Stimulated activated effector memory CD8-positive, alpha-beta T cell treated with anti-CD3 and anti-CD28 coated beads, Interleukin-12 subunit alpha, Interleukin-12 subunit beta, amount 100 ng/mL, for 72 hours (primary cell): ENCODE measurements at regions not wholly inside any gene's neighbourhood (a gene's known extent, or its start where the extent isn't known, plus 50 kb on each side); places are given as distances from the start of the nearest gene placed in this dataset.
"Not testable (repeated sequence)": the region's sequence is repeated elsewhere in the genome, so short reads cannot be mapped to it uniquely, and the experiment has no call there.

Experiments
- ATAC-seq: fragments of 150-1000 bp; cut with Tn5 transposase; 2 replicates; pipeline ENCODE4 v1.10.0; 2021
- DNase-seq, 2 donors: peaks; one replicate each; pipeline ENCODE4 v3.0.0; 2021 to 2022; ENCODE audit warnings: low spot score in 2 of 2
- H3K27ac Mint-ChIP-seq: one replicate; pipeline ENCODE4 v1.8.0; 2022; ENCODE audit warnings: mild to moderate bottlenecking, mixed read lengths
- H3K36me3 Mint-ChIP-seq: one replicate; pipeline ENCODE4 v1.8.0; 2022; ENCODE audit warnings: mild to moderate bottlenecking, mixed read lengths
- H3K4me1 Mint-ChIP-seq: one replicate; pipeline ENCODE4 v1.8.0; 2022; ENCODE audit warnings: mixed read lengths
- H3K4me3 Mint-ChIP-seq: one replicate; pipeline ENCODE4 v1.8.0; 2022; ENCODE audit warnings: mild to moderate bottlenecking, mixed read lengths
- H3K9me3 Mint-ChIP-seq: one replicate; pipeline ENCODE4 v1.8.0; 2022; ENCODE audit warnings: mixed read lengths

DNA sequence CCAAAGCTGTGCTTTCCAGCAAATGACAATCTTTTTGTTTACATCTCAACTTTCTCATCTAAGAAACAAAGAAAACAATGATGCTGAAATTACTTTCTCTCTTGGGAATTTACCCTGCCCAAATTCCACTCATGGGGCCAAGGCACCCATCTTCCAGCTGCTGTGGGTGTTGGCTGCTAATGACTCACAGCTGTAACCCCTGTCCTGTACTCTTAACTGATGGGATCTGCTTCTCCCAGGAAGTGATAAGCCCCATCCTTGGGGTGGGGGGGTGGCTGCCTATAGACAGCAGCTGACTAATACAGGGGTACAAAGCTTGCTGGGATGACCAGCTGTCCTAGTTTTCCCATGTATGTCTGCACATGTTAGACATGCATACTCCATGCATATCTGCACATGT lies 938.6 kb downstream of the C6orf118 start:
- no peaks in the 10 kb centered on the region for H3K36me3 Mint-ChIP-seq
- H3K27ac Mint-ChIP-seq: no peak overlapping the region
- no peak overlapping the region for H3K4me3 Mint-ChIP-seq
- DNase-seq: no peak
- H3K4me1 Mint-ChIP-seq: no peaks in the 10 kb centered on the region
- no peak for ATAC-seq
- peaks cover 3% of the 10 kb centered on the region for H3K9me3 Mint-ChIP-seq

DNA sequence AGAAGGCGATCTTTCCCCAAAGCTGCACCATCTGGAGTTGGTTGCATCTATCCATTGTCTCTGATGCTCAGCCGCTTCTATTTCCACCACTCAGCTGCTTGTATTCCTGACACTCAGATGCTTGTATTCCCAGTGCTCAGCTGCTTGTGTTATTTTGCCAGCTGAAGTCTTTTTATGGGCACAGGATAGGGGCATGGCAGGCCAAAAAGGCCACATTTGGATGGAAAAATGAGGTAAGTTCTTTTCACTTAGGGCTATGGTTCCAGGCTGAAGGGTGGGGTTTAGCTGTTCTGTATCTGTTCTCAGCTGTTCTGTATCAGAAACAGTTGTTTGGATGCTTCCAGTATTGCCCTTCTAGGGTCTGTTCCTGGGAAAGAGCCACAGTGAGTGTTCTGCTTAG lies 944.9 kb downstream of the QKI start:
- H3K4me1 Mint-ChIP-seq: no peaks in the 10 kb centered on the region
- H3K27ac Mint-ChIP-seq: no peak overlapping the region
- ATAC-seq: no peak
- no peaks in the 10 kb centered on the region for H3K36me3 Mint-ChIP-seq
- no peak for DNase-seq
- no peak overlapping the region for H3K4me3 Mint-ChIP-seq
- H3K9me3 Mint-ChIP-seq: peaks cover 27% of the 10 kb centered on the region

DNA sequence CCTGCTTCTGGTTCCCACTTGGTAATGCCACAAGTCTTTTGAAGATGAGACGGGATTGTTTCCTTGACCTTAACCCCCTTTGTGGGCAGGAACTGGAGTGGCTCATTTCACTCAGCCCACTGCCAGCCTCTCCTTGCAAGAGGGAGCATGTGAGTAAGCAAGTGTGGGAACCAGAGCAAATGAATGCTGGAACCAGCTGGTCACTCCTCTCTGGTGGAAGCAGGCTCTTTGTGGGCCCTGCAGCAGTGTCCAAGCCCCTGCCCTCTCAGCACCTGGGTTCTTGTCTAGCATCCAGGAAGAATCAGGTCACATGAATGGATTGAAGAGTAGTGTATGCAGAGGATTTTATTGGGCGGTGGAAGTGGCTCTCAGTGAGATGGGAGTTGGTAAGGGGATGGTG lies 944.5 kb downstream of the QKI start:
- no peak for DNase-seq
- no peak overlapping the region for H3K27ac Mint-ChIP-seq
- no peaks in the 10 kb centered on the region for H3K36me3 Mint-ChIP-seq
- peaks cover 25% of the 10 kb centered on the region for H3K9me3 Mint-ChIP-seq
- no peak for ATAC-seq
- no peaks in the 10 kb centered on the region for H3K4me1 Mint-ChIP-seq
- no peak overlapping the region for H3K4me3 Mint-ChIP-seq

DNA sequence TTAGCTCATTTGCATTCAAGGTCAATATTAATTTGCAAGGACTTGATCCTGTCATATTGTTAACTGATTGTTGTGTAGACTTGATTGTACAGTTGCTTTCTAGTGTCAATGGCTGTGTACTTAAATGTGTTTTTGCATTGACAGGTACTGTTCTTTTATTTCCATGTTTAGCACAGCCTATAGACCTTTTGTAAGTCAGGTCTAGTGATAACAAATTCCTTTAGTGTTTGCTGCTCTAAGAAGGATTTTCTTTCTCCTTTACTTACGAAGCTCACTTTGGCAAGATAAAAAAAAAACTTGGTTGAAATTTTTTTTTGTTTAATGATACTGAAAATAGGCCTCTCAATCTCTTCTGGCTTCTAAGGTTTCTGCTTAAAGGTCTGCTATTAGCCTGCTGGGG lies 942.3 kb downstream of the QKI start:
- ATAC-seq (no peak), DNase-seq (no peak)
- Mint-ChIP-seq H3K36me3 (no peaks in the 10 kb centered on the region), H3K4me3 (no peak overlapping the region), H3K27ac (no peak overlapping the region), H3K4me1 (no peaks in the 10 kb centered on the region), H3K9me3 (peaks cover 16% of the 10 kb centered on the region)

DNA sequence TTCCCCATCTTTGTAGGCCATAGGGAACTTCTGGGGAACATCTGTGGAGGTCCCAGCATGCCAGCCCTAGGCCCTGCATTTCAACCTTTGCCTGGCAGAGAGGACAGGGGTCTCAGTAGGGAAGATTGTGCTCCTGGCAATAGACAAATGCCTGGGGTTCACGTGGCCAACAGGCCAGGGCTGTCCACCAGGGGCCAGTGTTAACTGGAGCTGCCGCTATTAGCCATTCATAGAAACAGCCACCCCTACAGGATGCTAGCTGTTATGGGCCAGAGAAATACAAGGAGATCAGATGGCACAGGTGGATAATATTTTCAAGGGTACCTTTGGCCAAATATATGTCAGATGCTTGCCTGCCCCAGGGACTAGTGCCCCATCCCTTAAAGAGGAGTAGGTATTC lies 932.9 kb downstream of the QKI start:
- no peaks in the 10 kb centered on the region for H3K36me3 Mint-ChIP-seq
- DNase-seq (no peak), ATAC-seq (no peak)
- no peak overlapping the region for H3K27ac Mint-ChIP-seq
- no peak overlapping the region for H3K4me3 Mint-ChIP-seq
- no peaks in the 10 kb centered on the region for H3K4me1 Mint-ChIP-seq
- H3K9me3 Mint-ChIP-seq: peaks cover 8% of the 10 kb centered on the region

DNA sequence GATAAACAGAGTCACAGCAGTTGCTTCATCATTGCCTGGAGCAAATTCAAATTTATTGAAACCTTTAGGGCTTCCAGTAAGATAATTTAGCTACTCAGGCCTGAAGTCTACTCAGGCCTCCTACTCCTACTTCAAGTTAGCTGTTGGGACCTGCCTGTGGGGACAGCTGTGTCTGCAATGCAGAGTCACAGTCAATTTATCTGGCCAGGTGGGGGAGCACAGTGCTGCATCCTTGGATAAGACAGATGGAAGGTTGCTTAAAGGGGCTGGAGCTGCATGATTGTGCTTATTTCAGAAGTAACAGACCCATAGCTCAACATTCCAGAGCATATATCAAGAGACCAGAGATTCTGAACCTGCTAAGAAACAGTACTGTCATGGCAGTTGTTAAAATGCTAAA lies 932.1 kb downstream of the QKI start:
- DNase-seq: no peak
- Mint-ChIP-seq H3K36me3 (no peaks in the 10 kb centered on the region), H3K27ac (no peak overlapping the region), H3K4me3 (no peak overlapping the region), H3K4me1 (no peaks in the 10 kb centered on the region), H3K9me3 (peaks cover 11% of the 10 kb centered on the region)
- no peak for ATAC-seq

DNA sequence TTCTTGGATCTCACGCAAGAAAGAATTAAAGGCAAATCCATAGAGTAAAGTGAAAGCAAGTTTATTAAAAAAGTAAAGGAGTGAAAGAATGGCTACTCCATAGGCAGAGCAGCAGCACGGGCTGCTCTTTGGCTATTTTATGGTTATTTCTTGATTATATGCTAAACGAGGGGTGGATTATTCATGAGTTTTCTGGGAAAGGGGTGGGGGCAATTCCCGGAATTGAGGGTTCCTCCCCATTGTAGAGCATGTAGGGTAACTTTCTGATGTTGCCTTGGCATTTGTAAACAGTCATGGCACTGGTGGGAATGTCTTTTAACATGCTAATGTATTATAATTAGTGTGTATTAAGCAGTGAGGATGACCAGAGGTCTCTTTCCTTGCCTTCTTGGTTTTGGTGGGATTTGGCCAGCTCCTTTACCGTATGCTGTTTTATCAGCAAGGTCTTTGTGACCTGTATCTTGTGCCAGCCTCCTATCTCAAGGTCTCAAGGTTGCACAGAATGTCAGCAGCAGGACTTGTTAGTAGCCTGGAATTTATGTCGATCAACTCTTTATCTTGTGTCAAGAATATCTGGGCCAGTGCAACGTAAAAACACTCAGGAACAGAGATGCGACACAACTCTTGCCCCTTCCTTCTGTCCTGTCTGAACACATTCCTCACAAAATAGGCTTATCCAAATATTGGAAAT lies 931.4 kb downstream of the QKI start:
- peaks cover 11% of the 10 kb centered on the region for H3K9me3 Mint-ChIP-seq
- no peaks in the 10 kb centered on the region for H3K36me3 Mint-ChIP-seq
- no peaks in the 10 kb centered on the region for H3K4me1 Mint-ChIP-seq
- no peak for DNase-seq
- no peak overlapping the region for H3K4me3 Mint-ChIP-seq
- no peak overlapping the region for H3K27ac Mint-ChIP-seq
- no peak for ATAC-seq

DNA sequence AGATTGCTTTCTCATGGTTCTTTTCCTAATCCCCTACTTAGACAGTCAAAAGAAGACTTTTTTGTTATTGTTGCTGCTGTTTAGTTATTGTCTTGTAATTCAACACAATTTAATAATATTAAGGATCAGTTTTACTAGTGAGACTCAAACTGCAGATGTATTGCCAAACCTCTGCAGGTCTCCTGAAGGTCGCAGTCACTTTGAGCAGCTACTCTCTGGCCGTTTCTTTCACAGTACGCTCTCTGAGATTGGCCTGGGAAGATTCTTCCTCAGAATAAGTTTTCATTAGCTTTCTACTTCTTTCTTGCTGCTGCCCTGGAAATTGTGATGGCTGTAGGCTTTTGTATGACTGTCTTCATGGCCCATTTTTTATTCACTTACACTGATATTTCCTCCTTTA lies 930.8 kb downstream of the QKI start:
- peaks cover 11% of the 10 kb centered on the region for H3K9me3 Mint-ChIP-seq
- ATAC-seq (no peak), DNase-seq (no peak)
- H3K4me1 Mint-ChIP-seq: no peaks in the 10 kb centered on the region
- H3K4me3 Mint-ChIP-seq: no peak overlapping the region
- H3K36me3 Mint-ChIP-seq: no peaks in the 10 kb centered on the region
- H3K27ac Mint-ChIP-seq: no peak overlapping the region

DNA sequence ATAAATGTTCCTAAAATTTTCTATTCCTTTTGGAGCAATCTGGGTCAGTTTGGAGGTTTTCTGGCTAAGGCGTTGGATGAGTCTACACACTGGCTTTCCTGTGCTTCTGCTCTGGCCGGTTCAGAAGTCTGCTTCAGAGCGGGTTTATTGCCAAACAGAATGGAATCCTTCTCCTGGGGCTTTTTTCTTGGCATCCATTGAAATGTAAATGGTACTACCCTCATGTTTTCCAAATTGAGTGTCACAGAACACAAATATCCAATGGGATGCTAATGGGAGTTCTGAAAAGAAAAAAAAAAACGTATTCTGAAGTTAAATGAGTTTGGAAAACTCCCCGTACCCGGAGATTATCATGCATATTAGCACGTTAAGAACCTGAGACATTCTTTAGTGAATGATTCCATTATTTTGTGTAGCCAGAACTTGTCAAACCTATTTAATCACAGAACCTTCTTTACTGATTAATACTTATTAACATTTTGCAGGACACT lies 930.3 kb downstream of the QKI start:
- DNase-seq: no peak
- no peak for ATAC-seq
- Mint-ChIP-seq H3K4me3 (no peak overlapping the region), H3K4me1 (no peaks in the 10 kb centered on the region), H3K27ac (no peak overlapping the region), H3K36me3 (no peaks in the 10 kb centered on the region), H3K9me3 (peaks cover 11% of the 10 kb centered on the region)

DNA sequence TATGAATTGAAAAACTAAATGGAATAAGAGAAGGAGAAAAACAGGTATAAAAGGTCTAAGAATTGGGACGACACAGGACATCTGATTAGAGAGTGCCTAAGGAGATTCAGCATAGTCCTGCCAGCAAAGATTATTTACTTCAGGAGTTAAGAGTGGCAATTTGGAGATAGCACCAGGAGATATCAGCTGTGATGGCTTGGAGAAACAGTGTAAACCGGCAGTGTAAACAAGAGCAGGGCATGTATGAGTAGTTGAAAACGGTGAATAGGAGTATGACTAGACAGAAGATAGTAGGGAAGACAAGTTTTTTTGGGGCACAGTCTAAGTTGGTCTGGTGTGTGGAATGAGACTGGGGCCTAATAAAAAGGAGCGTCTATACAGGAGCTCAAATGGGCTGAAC lies 924.9 kb downstream of the QKI start:
- H3K36me3 Mint-ChIP-seq, DNase-seq, H3K4me3 Mint-ChIP-seq, ATAC-seq, H3K27ac Mint-ChIP-seq, H3K4me1 Mint-ChIP-seq: not testable (repeated sequence)
- peaks cover 12% of the 10 kb centered on the region for H3K9me3 Mint-ChIP-seq

DNA sequence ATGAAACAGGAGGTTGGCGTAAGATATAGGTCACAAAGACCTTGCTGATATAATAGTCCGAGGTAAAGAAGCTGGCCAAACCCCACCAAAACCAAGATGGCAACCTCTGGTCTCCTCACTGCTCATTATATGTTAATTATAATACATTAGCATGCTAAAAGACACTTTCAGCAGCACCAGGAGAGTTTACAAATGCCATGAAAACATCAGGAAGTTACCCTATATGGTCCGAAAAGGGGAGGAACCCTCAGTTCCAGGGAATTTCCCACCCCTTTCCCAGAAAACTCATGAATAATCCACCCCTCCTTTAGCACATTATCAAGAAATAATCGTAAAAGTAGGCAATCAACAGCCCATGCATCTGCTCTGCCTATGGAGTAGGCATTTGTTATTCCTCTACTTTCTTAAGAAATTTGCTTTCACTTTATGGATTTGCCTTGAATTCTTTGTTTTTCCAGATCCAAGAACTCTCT lies 923.4 kb downstream of the QKI start:
- Mint-ChIP-seq H3K4me3 (no peak overlapping the region), H3K4me1 (no peaks in the 10 kb centered on the region), H3K36me3 (no peaks in the 10 kb centered on the region), H3K27ac (no peak overlapping the region), H3K9me3 (peaks cover 9% of the 10 kb centered on the region)
- no peak for ATAC-seq
- no peak for DNase-seq

DNA sequence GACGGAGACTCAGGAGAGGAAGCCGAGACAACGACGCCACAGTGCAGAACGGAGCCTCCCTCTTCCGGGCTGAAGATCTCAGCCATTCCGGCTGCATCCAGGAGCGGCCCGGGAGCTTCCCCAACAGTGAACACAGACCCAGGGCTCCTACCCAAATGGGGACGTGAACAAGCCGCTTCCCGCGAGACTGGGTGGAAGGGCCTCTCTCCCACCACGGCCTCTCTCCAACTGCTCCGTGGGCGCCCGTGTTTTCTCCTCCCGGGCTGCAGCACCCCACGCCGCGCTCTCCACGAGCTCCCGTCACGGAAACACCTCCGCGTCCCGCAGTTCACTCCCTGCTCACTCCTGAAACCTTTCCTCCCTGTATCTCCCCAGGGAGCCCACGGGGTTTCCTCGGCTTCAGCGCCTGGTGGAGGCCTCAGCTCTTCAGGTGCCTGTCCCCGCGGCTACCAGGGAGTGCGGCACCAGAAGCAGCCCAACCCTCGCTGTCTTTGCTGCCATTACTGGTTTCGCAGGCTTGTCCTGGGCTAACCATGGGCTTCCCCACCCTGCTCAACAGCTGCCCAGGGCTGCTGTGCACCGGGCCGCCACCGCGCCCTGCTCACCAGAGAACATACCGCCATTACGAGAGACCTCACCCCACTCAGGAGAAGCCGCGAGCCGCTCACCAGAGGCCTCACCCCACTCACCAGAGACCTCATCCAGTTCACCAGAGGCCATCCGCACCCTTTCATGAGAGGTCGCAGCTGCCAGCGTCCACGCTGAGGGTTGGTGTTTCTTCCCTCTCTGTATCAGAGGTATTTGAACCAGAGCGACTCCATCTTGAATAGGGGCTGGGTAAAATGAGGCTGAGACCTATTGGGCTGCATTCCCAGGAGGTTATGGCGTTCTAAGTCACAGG lies 922.8 kb downstream of the QKI start:
- Mint-ChIP-seq H3K36me3 (no peaks in the 10 kb centered on the region), H3K4me1 (no peaks in the 10 kb centered on the region), H3K9me3 (peaks cover 4% of the 10 kb centered on the region), H3K27ac (no peak overlapping the region), H3K4me3 (no peak overlapping the region)
- no peak for DNase-seq
- ATAC-seq: peak; percentile 16

DNA sequence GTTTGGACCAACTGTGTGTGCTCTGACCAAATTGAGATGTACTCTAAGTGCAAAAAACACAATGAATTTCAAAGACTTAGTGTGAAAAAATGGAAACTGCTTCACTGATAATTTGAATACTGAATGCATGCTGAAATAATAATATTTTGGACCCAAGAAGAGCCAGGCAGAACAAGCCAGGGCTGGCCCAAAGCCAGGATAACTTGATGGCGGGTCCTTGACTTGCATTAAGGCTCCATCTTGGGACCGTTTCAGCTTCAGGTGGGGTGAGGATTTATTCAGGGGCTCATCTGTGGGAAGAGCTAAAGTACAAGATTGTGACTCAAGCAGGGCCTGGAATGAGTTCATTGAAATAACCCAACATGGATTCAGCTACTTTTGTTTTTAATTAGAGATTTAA lies 921.9 kb downstream of the QKI start:
- H3K4me3 Mint-ChIP-seq: no peak overlapping the region
- H3K4me1 Mint-ChIP-seq: no peaks in the 10 kb centered on the region
- no peak overlapping the region for H3K27ac Mint-ChIP-seq
- no peak for ATAC-seq
- H3K9me3 Mint-ChIP-seq: peaks cover 2% of the 10 kb centered on the region
- no peaks in the 10 kb centered on the region for H3K36me3 Mint-ChIP-seq
- DNase-seq: no peak

DNA sequence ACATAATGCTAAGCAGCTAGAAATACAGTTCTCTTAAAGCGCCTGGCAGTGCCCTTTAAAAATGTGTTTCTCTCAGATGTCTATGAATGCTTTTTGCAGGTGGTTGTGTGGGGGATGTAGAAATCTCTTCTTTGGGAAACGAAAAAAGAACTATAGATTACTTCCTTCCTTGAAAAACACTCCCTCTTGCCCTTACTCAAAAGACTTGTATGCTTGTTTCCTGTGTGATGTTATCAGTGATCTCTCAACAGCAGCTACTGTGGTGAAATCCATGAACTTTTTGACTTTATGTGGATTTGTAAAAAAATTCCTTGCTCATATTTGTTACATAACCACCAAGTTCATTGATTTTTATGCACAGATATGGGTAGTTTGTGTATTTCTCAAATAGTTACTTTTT lies 916.5 kb downstream of the QKI start:
- ATAC-seq (no peak), DNase-seq (no peak)
- no peak overlapping the region for H3K27ac Mint-ChIP-seq
- H3K4me1 Mint-ChIP-seq: no peaks in the 10 kb centered on the region
- peaks cover 2% of the 10 kb centered on the region for H3K9me3 Mint-ChIP-seq
- H3K36me3 Mint-ChIP-seq: no peaks in the 10 kb centered on the region
- H3K4me3 Mint-ChIP-seq: no peak overlapping the region

DNA sequence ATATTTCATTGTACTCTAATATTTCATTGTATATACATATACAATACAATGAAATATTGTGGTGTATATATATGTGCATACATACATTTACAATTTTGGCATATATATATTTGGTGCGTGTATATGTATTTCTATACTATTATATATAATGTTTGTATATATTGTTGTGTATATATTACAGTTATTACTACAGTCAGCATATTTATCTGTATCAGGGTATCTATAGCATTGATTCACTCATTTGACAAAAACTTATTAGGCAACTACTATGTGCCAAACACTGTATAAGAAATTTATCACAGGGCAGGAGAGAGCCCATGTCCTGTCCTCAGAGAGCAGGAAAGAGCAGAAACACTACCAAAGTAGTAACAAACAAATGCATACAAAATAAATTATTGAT lies 910.6 kb downstream of the QKI start:
- Mint-ChIP-seq H3K9me3 (peaks cover 8% of the 10 kb centered on the region), H3K4me3 (no peak overlapping the region), H3K36me3 (no peaks in the 10 kb centered on the region), H3K27ac (no peak overlapping the region), H3K4me1 (no peaks in the 10 kb centered on the region)
- DNase-seq (no peak), ATAC-seq (no peak)

DNA sequence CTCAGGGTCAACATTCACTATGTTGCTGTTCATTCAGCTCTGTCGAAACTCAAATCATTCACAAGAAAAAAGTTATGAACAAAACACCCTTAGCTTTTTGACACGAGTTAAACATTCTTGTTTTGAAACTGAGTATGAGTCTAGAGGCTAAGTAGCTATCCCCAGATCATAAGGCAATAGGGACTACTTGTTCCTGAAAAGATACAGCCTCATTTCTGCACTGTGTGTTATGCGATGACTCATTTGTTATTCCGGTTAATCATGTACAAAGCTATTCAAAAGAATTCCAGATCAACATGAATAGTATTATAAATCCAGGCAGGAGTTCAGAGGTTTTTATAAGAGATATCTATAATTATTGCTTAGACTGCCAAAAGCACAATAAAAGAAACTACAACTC lies 908.0 kb downstream of the QKI start:
- no peak for DNase-seq
- Mint-ChIP-seq H3K27ac (no peak overlapping the region), H3K9me3 (peaks cover 8% of the 10 kb centered on the region), H3K4me3 (no peak overlapping the region), H3K36me3 (no peaks in the 10 kb centered on the region), H3K4me1 (no peaks in the 10 kb centered on the region)
- no peak for ATAC-seq
